H4 (cell line): ENCODE measurements at regions not wholly inside any gene's neighbourhood (a gene's known extent, or its start where the extent isn't known, plus 50 kb on each side); places are given as distances from the start of the nearest gene placed in this dataset.

Experiments
- DNase-seq: peaks from one replicate; pipeline ENCODE4 v3.0.0-alpha.2; 2015; ENCODE audit warnings: low spot score

DNA sequence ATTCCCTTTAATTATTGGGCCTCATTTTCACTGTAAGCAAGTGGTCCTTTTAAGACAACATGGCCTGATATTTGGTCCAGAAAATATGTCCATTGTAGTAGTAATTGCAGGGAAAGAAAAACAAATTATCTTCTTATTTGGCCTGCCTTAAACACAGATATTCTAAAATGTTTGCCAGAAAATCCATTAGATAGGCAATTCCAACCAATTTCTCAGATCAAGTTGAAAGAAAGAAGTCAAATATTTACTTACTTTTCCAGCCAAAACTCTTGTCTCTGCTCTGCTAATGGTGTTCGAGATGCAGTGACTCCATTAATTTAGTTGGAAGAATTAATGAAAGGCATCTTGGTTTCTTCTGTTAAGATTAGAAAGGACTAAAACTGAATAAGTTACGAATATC is 757.3 kb upstream of the IGFBP3 start:
- no peak for DNase-seq

DNA sequence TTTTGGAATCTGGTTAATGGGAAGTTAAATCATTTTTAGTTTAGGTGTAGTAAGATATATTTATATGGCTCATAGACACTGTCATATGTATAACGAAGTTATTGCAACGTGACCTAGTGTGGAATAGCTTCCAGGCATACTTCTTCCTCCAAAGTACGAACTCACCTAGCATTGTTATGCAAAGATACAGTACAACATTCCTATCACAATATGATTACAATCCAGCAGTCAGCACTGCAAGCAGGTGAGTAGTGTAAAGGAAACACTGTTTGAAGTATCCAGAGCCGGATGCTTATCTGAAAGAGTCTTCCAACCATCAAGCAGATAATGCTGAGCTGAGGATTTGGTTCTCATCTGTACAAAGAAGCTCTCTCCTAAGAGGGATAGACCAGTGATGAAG is 754.4 kb upstream of the IGFBP3 start:
- no peak for DNase-seq

DNA sequence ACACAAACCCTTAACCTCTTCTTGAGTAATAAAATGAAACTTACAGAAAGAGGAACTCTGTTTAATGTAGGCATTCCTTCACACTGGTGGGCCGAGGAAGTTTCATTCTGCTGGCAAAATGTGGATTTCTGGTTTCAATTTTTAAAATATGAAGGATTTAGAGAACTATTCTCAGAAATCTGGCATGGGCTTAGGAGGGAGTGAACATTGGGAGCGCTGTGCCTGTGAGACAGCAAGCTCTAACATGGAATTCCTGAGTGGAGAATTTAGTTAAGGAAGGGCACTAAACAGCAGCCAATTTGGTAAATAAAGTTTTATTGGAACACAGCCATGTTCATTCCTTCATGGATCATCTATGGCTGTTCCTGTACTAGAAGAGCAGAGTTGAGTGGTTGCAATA is 751.8 kb upstream of the IGFBP3 start:
- DNase-seq = no peak

DNA sequence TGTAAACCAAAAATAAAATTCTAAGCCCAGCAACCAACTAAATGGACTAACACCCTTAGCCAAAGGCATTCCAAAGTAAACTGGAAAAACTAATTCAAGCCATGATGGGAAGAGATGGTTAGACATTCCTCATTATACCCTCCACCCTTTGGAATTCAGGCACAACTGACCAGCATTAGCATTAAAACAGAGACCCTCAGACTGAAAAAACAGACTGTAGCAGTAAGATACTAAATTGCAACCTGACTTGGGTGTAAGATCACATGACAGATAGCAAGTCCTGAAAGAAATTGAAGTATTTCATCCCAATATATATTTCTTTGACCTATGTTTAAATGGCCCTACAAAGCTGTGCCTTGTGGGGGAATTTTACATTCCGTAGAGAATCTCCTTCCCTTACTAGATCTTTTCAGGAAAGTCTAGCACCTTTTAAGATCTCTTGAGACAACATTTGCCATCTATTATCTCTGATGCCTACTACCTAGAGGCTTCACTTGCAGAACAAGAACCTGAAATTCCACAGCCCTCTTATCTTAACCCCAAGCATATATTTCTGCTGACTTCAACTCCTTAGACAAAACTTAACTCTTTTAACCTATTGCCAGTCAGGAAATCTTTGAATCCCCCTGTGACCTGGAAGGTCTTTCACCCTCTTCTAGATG is 750.2 kb upstream of the IGFBP3 start:
- DNase-seq = no peak

DNA sequence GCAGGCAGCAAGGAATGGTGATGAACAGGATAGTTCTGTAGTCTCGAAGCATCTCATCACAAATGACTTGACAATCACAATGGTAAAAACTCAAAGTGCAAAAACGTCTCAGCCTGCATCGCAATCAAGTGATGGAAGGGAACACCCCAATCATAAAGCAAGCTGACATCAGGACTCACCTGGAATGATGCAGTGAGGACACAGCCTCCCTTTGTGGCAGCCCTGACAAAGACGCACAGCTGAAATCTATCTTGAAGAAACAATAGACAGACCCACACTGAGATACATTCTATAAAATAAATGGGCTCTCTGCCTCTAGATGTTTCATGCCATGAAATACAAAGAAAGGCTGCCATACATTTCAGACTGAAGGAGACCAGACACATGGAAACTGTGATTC is 748.0 kb upstream of the IGFBP3 start:
- DNase-seq = no peak

- no peak for DNase-seq
These were observed 743.4 kb upstream of the IGFBP3 start for GRCh38 chr7:46664453-46664852.

DNA sequence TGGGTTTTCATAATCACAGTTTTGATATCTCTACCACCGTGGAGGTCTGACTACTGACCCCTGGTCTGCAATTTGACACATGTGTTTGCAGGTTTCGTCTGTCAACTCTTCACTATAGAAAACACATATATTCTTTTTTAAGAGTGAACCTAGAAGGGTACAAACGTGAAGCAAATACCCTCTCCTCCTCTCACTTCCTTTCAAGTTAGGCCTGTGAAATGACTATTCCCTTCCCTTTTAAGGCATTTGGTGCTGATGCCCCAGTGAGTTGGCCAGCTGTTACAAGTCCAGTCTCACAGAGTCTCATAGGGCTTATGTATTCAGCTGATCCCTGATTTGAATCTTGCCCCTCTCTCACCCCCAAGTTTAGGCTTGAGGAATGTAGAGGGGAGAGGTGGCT is 742.0 kb upstream of the IGFBP3 start:
- DNase-seq = no peak

DNA sequence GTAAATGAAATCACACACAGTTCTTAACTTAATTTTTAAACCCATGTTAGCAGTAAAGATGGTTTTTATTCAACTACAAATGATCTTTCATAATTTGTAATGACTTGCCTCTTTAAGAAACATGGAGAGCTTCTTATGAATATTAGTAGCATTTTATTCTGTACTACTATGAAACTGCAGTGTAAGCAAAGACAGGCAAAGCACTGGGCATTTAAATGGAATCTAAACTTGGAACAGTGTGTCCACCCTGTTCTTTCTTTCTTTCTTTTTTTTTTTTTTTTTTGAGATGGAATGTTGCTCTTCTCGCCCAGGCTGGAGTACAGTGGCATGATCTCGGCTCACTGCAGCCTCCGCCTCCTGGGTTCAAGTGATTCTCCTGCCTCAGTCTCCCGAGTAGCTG is 740.4 kb upstream of the IGFBP3 start:
- no peak for DNase-seq

GRCh38 chr7:46660402-46660980 is 739.4 kb upstream of the IGFBP3 start:
- no peak for DNase-seq

DNA sequence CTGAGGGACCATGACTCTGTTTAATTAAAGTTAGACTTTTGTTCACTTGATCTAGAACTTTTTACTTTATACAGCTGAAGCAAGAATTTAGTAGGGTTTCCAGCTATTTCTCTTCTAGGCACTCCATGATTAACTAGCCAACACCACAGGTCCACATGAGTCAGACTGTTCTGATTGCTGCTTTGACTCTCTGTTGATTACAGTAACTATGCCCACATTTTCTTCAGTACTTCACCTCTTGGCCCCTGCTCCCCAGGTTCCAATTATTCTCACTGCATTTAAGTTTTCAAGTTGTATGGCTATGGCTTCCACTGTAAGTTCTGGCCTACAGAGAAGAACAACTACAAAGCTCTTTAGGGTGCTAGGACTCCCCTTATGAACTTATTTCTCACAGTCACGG is 737.2 kb upstream of the IGFBP3 start:
- DNase-seq = no peak

DNA sequence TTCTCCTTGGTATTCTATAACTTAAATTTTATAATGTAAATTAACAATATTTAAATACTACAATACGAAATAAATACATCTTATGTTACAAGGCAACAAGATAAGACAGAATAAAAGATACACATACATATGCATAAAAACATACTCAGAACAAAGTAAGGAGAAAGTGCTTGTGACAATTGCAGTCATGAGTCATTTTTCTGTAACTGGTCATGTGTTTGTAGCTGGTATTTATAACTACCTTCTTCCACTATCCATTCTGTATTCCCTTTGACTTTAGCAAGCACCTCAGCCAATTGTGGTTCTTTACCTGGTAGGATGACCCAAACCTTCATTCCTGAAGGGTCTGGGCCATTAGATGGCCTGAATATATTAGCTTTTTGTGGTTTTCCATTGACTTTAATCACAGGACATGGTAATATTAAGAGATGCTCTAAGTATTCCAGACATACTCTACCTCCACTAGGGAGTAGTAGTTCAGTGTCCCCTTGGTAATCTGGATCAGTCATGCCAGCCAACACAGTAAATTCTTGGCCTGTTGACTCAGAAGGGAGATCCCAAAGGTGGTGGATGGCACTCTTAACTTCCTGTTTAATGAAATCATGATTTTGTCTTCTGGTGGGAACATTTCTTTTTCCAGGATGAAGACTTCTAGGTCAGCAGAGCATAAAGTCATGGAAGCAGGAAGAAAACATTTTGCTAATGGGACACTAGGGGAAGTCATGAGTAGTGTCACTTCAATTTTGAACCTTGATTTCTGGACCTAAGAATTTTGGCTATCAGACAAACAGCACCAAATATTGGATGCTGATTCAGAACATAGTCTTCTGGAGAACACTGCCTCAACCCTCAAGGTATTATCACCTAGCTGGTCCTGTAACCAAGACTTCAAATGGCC is 733.7 kb upstream of the IGFBP3 start:
- DNase-seq = no peak

- DNase-seq = no peak
These were observed 732.8 kb upstream of the IGFBP3 start for GRCh38 chr7:46653848-46654247.

DNA sequence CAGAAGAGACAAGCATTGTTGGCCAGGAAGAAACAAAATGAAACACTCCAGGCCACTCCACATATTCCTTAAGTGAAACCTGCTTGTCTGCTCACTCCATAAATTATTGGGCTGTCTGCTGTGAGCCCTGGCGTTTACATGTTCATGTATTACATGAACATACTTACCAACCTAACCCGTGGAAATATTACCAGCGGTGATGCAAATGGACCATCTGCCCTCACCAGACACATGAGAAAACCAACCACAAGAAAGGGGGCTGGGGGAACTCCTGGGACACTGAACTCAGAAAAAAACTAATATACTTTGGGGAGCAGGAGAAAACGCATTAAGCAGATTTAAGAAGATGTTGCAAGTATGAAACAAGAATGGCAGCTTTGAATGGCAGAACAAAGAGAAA is 731.2 kb upstream of the IGFBP3 start:
- DNase-seq = no peak

DNA sequence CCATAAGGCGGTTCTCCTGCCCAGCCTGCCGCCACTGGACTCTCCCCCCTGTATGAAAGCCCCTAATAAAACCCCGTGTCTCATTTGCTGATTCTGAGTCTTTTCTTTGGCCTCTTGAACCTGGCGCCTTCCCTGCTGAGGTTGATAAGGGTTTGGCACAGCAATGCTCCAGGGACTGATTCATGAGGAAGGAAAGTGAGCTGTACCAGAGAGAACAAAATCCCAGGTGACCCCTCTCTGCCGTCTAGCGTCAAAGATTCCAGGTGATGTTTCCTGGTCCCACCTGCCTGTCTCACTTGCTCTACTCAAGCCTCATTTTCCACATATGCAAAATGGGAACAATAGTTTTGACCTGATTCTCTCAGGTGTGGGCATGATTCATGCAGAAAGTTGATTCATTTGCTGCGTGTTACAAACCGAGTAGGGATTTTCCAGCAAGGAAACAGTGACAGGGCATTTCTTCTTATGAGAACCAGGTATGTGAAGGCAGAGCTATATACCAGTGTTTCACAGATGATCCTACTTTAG is 730.6 kb upstream of the IGFBP3 start:
- DNase-seq = no peak

DNA sequence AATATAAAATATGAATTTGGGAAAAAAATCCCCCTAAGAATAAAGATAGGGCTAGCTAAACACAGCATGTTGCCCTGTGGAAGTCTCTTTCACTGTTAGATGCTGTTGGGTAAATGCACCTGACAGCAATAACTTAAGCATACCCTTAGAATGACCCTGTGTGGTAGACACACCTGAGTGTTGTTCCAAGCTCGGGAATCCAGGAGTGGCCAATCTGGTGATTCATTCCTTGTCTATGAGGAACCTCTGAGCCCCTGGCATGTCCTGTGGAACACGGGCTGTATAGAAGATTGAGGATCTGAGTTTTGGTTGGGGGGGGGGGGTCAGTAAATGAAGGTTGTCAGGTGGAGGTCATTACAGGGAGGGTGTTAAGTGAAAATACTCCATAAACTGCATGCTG is 730.0 kb upstream of the IGFBP3 start:
- no peak for DNase-seq

GRCh38 chr7:46649876-46650275 is 728.8 kb upstream of the IGFBP3 start:
- no peak for DNase-seq

DNA sequence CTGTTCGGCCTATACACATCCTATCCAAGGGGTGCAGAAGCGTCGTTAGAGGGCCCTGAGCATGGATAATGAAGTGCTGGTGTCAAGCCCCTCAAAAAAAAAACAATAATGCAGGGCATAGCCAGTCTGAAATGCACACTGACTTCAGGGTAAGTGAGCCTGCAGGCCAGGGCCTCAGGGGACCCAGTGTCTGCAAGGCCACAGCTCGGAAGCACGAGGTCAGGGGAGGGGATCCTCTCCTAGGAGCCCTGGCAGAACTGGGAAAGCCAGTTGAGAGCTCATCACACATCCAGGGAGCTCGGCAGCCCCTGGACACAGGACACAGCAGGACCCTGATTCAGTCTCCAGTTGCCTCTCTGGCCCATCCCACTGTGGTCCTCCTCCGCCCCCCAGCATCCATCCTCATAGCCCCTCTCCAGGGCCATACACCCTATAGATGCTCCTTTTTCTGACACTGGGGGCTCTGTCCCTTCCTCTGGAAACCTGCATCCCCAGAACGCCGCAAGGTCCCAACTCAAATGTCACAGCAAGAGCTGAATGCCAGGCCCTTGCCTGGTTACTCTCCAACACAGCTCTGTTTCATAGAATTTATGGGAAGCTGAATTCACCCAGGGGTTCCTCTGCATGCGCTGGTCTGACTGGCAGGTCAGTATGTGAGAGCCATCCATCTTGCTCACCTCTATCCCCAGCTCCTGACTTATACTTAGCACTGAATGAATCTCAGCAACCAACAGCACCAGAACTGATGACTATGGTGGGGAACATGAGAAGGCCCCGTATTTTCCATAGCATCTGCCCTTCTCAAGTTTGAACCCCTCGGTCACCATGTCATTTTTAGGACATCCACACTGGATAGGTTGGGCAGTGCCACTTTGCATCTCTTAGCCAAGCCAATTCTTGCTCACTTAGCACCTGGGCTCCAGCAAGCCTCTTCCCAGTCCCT is 717.0 kb upstream of the IGFBP3 start:
- no peak for DNase-seq

DNA sequence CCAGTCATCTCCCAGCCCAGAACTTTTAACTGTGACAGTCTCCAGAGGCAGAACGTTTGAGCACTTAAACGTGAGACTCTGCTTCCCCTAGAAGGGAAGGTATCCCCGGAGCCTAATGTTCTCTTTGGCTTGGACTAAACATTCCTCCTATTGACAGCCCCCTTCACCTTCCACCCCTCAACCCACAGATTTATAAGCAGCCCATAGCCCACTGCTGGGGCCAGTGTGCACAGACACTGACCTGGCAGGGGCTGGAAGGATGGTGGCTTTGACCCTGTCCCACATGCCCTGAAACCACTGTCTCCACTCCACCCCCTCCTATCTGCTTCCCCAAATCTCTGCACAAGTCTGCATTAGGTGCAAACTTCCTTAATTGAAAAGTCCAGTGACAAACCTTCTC is 715.0 kb upstream of the IGFBP3 start:
- DNase-seq = no peak

- no peak for DNase-seq
These were observed 712.7 kb upstream of the IGFBP3 start for GRCh38 chr7:46633630-46634240.

GRCh38 chr7:46633200-46633599 is 712.1 kb upstream of the IGFBP3 start:
- DNase-seq = no peak

GRCh38 chr7:46630031-46630430 is 709.0 kb upstream of the IGFBP3 start:
- DNase-seq = peak; percentile 76
